Keratinocyte (primary cell): ENCODE measurements at regions not wholly inside any gene's neighbourhood (a gene's known extent, or its start where the extent isn't known, plus 50 kb on each side); places are given as distances from the start of the nearest gene placed in this dataset.

Source experiments
- DNase-seq: peaks from one replicate; pipeline ENCODE4 v3.0.0-alpha.2; 2011; ENCODE audit warnings: low read depth, missing footprints, low spot score
- FAIRE-seq: peaks from 2 replicates; lab custom pipeline; 2011; peaks lifted over from hg19 to GRCh38; lab: Jason Lieb, UNC
- H2AFZ ChIP-seq: 2 replicates; pipeline ENCODE4 v1.6.0; 2012; ENCODE audit warnings: low read length, control low read depth, inconsistent platforms; ENCODE audit not compliant: control insufficient read depth
- H3K27ac ChIP-seq: 2 replicates; pipeline ENCODE4 v1.5.1; 2011; ENCODE audit warnings: low read length; ENCODE audit not compliant: control insufficient read depth, insufficient read depth
- H3K27me3 ChIP-seq: 3 replicates; pipeline ENCODE4 v1.6.0; 2011; ENCODE audit warnings: low read length; ENCODE audit not compliant: control insufficient read depth, insufficient read depth; ENCODE audit errors: extremely low read depth
- H3K36me3 ChIP-seq, 2 experiments: 2 replicates in 1 of 2; 3 replicates in 1 of 2; pipeline ENCODE4 v1.5.1; 2011; ENCODE audit warnings: low read length in 2 of 2, mild to moderate bottlenecking in 1 of 2; ENCODE audit not compliant: control insufficient read depth in 2 of 2, insufficient read depth in 2 of 2; ENCODE audit errors: extremely low read depth in 1 of 2
- H3K4me1 ChIP-seq: 3 replicates; pipeline ENCODE4 v1.5.1; 2011; ENCODE audit warnings: low read length; ENCODE audit not compliant: control insufficient read depth, insufficient read depth; ENCODE audit errors: extremely low read depth
- H3K4me2 ChIP-seq: 3 replicates; pipeline ENCODE4 v1.6.0; 2011; ENCODE audit warnings: low read depth, low read length; ENCODE audit not compliant: control insufficient read depth, insufficient read depth; ENCODE audit errors: extremely low read depth
- H3K4me3 ChIP-seq, 3 experiments: fragments of 200-600 bp in 1 of 3; sonication (generic) in 1 of 3; 2 replicates in 2 of 3; 3 replicates in 1 of 3; pipeline ENCODE4 v1.5.1; 2011 to 2016; ENCODE audit warnings: low read length in 3 of 3, mild to moderate bottlenecking in 3 of 3, control low read depth in 2 of 3, inconsistent platforms in 1 of 3, low read depth in 1 of 3, mixed read lengths in 1 of 3, mixed run types in 1 of 3, moderate library complexity in 1 of 3; ENCODE audit not compliant: control insufficient read depth in 2 of 3, insufficient read depth in 2 of 3; ENCODE audit errors: extremely low read depth in 1 of 3
- H3K79me2 ChIP-seq: 2 replicates; pipeline ENCODE4 v1.6.0; 2012; ENCODE audit warnings: low read length; ENCODE audit not compliant: control insufficient read depth, insufficient read depth
- H3K9ac ChIP-seq: 3 replicates; pipeline ENCODE4 v1.6.0; 2011; ENCODE audit warnings: low read length; ENCODE audit not compliant: control insufficient read depth, insufficient read depth; ENCODE audit errors: extremely low read depth
- H3K9me1 ChIP-seq: 3 replicates; pipeline ENCODE4 v1.6.0; 2011; ENCODE audit warnings: low read length; ENCODE audit not compliant: control insufficient read depth, insufficient read depth; ENCODE audit errors: extremely low read depth
- H3K9me3 ChIP-seq: 2 replicates; pipeline ENCODE4 v1.5.1; 2012; ENCODE audit warnings: low read depth, low read length; ENCODE audit not compliant: control insufficient read depth
- H4K20me1 ChIP-seq: 3 replicates; pipeline ENCODE4 v1.6.0; 2011; ENCODE audit warnings: low read length; ENCODE audit not compliant: control insufficient read depth, insufficient read depth; ENCODE audit errors: extremely low read depth
- EZH2 ChIP-seq: IDR thresholded peaks from one replicate; pipeline ENCODE4 v1.6.1; 2012; ENCODE audit warnings: inconsistent platforms, mild to moderate bottlenecking, low read length, moderate library complexity
- dilution Hi-C: fragments of 300-500 bp; cut with MboI; formaldehyde crosslinking; loops from one replicate; pipeline ENCODE4 v1.7.0; 2020; ENCODE audit warnings: low sequenced_read_pairs; ENCODE audit not compliant: extremely low pct_ligation_motif_present
- TF ChIP-seq, protein P1 (sequence below), 3 experiments: IDR thresholded peaks in 1 of 3; conservative IDR thresholded peaks in 1 of 3; optimal IDR thresholded peaks in 1 of 3; 2 replicates in 2 of 3; 3 replicates in 1 of 3; pipeline versions ENCODE3 to v1.5.1; 2011; ENCODE audit warnings: low read length in 3 of 3, mild to moderate bottlenecking in 3 of 3, moderate library complexity in 2 of 3, control low read depth in 1 of 3, inconsistent platforms in 1 of 3; ENCODE audit not compliant: insufficient read depth in 2 of 3; ENCODE audit errors: extremely low read depth in 1 of 3

DNA sequence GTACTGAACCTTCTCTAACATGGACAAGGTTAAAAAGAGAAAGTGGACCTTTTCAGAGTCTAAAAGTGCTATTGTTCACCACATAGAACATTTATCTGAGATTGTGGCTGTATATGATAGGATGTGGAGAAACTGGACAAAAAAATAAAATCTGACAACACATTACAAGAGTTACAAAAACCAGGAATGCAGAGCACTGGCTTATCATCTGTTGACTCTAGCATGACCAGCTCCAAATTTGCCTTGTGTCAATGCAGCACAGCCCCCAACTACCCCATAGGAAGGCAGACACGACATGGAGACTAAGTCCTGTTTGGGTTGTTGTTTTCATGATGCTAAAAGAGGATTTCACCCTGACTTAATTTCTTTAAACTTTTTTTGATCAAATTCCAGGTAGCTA lies 436.9 kb upstream of the MARCKS start:
- Histone ChIP-seq H3K9me3 (no peaks in the 10 kb centered on the region), H3K4me1 (no peaks in the 10 kb centered on the region), H3K27ac (no peak overlapping the region), H3K9me1 (no peaks in the 10 kb centered on the region), H3K9ac (no peak overlapping the region), H3K36me3 (no peaks in the 10 kb centered on the region), H3K4me2 (no peak overlapping the region), H2AFZ (no peak overlapping the region), H4K20me1 (no peaks in the 10 kb centered on the region), H3K27me3 (no peaks in the 10 kb centered on the region), H3K4me3 (no peak overlapping the region), H3K79me2 (no peaks in the 10 kb centered on the region)
- dilution Hi-C loops = no loop called here
- DNase-seq = no peak
- no peak for TF ChIP-seq EZH2
- TF ChIP-seq, protein P1, sequence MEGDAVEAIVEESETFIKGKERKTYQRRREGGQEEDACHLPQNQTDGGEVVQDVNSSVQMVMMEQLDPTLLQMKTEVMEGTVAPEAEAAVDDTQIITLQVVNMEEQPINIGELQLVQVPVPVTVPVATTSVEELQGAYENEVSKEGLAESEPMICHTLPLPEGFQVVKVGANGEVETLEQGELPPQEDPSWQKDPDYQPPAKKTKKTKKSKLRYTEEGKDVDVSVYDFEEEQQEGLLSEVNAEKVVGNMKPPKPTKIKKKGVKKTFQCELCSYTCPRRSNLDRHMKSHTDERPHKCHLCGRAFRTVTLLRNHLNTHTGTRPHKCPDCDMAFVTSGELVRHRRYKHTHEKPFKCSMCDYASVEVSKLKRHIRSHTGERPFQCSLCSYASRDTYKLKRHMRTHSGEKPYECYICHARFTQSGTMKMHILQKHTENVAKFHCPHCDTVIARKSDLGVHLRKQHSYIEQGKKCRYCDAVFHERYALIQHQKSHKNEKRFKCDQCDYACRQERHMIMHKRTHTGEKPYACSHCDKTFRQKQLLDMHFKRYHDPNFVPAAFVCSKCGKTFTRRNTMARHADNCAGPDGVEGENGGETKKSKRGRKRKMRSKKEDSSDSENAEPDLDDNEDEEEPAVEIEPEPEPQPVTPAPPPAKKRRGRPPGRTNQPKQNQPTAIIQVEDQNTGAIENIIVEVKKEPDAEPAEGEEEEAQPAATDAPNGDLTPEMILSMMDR (optimal IDR thresholded peaks at IDR 0.05 in 1 of 3, IDR thresholded peaks at IDR 0.05 in 1 of 3, conservative IDR thresholded peaks at IDR 0.05 in 1 of 3; ENCODE audit: extremely low read depth in 1 of 3, insufficient read depth in 2 of 3, low read length in 3 of 3) = no peak
- no peak for FAIRE-seq

DNA sequence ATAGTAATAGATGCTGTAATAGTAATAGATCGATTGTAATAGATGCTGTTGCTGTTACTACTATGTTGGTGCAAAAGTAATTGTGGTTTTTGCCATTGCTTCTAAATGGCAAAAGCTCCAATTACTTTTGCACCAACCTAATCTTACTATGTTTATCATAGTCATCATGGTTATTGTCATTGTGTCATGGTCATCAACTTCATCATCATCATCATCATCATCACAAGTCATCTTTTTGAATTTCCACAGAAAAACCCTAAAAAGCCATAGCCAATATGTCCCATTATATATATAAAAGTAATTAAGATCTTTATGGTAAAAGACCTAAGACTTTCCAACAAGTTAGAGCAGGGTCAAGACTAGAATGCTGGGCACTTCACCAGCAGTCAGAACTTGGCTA lies 435.1 kb upstream of the MARCKS start:
- Histone ChIP-seq H3K27me3 (no peaks in the 10 kb centered on the region), H3K9me1 (no peaks in the 10 kb centered on the region), H4K20me1 (no peaks in the 10 kb centered on the region), H3K9ac (no peak overlapping the region), H3K4me2 (no peak overlapping the region), H3K9me3 (no peaks in the 10 kb centered on the region), H3K27ac (no peak overlapping the region), H3K4me3 (no peak overlapping the region), H3K36me3 (no peaks in the 10 kb centered on the region), H3K79me2 (no peaks in the 10 kb centered on the region), H2AFZ (no peak overlapping the region), H3K4me1 (no peaks in the 10 kb centered on the region)
- TF ChIP-seq, protein P1 (optimal IDR thresholded peaks at IDR 0.05 in 1 of 3, IDR thresholded peaks at IDR 0.05 in 1 of 3, conservative IDR thresholded peaks at IDR 0.05 in 1 of 3; ENCODE audit: extremely low read depth in 1 of 3, insufficient read depth in 2 of 3, low read length in 3 of 3) = no peak
- no peak for TF ChIP-seq EZH2
- dilution Hi-C loops = no loop called here
- DNase-seq (no peak), FAIRE-seq (no peak)
